ENCODE measurements at regions not wholly inside any gene's neighbourhood (a gene's known extent, or its start where the extent isn't known, plus 50 kb on each side); places are given as distances from the start of the nearest gene placed in this dataset.
"Not testable (repeated sequence)": the region's sequence is repeated elsewhere in the genome, so short reads cannot be mapped to it uniquely, and the experiment has no call there.

DNA sequence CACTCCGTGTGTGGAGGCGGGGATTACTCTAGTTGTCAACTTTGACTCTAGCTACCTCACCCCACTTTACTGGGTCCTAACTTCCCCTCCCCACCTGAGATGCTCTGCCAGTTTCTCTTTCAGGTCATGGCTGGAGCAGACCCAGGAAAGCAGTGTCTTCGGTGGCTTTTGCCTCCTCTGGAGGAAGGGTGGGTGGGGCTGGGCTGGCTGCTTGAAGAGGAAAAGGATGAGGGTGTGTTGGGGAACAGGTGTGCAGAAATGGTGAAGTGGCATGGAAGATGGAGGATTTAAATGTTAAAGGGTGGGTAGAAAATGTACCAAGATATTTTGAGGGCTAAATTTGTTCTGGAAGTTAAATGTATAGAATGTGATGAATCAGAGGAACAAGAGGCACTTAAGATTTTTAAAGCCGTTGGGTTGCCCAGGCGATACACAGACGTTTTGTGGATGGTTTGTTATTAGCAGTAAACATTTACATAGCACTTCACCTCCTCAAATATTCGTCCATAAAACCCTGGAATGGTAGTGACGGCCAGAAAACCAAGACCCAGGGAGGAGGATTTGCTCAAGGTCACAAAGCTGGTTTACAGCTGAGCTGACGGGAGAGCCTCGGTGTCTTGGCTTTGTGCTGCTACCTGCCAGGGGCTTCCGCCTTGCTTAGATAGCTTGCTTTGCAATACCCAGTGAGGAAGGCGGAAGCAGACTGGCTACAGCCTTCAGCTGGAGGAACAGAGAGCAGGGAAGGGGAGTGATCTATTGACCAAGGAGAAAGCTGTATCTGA lies 72.2 kb upstream of the PRMT8 start:
- DNase-seq (ENCODE audit: low read depth in 4 of 4, low spot score in 3 of 4), result no peak

DNA sequence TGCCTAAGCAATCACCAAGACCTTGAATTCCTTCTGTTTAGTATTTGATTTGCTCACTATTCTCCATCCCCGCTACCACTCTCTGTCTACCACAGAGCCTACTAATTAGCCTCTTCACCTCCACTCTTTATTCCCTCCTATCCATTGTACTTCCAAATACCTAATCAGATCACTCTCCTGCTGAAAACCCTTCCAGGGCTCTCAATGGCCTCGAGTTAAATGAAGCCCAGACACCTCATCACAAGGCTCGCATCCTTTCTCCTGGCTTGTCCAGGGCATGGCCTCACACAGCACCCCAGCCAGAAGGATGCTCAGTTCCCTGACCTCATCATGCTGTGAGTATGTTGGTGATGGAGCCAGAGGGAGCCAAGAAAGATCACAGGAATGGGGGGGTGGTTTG lies 71.4 kb upstream of the PRMT8 start:
- no peak for DNase-seq (ENCODE audit: low read depth in 4 of 4, low spot score in 3 of 4)

- DNase-seq (ENCODE audit: low read depth in 4 of 4, low spot score in 3 of 4), result no peak
These were observed 70.3 kb upstream of the PRMT8 start for GRCh38 chr12:3420693-3421092.

DNA sequence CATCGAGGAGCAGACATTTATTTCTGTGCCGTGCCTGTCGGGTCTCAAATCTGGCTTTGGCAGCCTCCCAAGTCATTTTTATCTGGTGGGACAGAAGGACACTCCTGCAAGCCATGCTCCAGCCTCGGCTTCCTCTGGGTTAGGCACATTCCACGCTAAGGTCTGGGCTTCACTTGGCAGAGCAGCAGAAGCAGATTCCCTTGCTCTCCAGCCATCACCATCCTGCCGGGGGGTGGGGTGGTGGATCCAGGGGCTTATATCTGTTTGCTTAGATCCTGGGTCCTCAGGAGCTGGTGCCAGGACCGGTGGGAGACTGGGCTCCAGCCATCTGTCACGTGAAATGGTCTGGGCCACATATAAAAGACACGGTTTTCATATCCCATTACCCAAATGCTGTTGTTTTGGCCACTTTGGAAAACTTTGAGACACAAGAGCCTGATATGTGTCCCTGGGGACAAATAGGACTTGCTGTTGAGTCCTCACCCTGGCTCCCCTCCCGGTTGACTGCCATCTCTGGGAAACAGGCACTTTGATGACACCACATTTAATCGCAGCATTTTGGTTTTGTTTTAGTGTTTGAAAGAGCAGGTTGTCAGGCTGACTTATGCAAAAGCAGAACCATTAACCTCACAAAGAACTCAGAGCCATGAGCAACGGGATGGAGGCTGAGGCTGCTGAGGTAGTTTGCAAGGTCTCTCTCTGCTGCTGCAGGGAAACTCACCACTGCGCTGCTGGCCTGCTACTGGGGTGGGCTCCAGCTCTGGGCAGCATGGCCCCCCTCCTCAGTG lies 69.6 kb upstream of the PRMT8 start:
- no peak for DNase-seq (ENCODE audit: low read depth in 4 of 4, low spot score in 3 of 4)

- DNase-seq (ENCODE audit: low read depth in 4 of 4, low spot score in 3 of 4), result not testable (repeated sequence)
These were observed 66.2 kb upstream of the PRMT8 start for GRCh38 chr12:3424796-3425195.

DNA sequence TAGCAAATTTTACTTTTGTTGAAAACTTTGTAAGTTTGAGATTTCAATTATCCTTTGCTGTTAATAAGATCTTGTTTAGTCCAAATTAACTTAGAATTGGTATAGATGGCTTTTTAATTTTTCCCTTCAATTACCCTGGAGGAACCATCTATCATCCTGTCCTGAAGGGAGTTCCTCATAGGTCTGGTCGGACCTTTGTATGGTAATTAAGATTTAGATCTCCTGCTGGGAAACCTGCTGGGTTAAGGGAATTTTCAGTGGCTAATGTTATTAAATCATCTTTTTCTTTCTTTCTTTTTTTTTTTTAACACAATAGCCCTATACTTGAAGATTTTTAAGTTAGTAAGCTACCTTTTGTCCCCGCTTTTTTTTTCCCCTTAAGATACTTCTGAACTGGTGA lies 63.0 kb upstream of the PRMT8 start:
- no peak for DNase-seq (ENCODE audit: low read depth in 4 of 4, low spot score in 3 of 4)

- no peak for DNase-seq (ENCODE audit: low read depth in 4 of 4, low spot score in 3 of 4)
These were observed 62.4 kb upstream of the PRMT8 start for GRCh38 chr12:3428631-3429030.

DNA sequence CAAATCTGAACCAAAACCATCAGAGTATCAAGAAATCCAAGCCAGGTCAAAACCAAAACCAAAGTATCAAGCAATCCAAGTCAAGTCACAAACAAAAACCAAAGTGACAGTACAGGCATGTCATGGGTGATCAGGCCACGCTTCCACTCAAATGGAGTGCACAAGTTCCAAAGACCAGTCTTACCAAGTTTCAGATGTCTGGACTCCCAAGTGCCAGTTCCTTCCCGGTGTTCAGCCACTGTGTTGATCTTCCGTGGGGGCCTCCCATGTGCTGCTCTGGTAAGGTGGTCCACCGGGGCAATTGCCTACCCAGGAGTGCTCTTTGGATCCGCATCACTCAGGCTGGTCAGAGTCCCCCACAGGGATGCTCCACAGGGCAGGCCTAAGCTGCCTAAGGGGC lies 61.5 kb upstream of the PRMT8 start:
- DNase-seq (ENCODE audit: low read depth in 4 of 4, low spot score in 3 of 4), result not testable (repeated sequence)

DNA sequence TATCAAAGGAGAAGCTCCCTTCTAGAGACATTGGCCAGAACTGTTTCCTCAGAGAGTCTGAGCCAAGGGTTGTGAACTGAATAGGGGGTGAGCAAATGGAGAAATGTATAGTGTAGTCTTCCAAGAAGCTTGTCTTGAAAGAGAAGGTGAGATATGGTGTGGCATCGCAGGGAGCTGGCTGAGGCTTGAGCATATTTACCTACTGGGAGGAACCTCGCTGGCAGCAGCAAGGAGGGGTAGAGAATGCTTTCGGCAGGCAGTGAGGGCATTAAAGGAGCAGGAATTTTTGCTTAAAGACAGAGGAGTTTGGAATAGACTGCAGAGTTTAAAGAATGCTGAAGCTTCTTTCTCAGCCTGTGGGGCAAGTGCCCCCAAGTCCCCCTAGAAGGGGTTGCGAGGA lies 59.3 kb upstream of the PRMT8 start:
- no peak for DNase-seq (ENCODE audit: low read depth in 4 of 4, low spot score in 3 of 4)

DNA sequence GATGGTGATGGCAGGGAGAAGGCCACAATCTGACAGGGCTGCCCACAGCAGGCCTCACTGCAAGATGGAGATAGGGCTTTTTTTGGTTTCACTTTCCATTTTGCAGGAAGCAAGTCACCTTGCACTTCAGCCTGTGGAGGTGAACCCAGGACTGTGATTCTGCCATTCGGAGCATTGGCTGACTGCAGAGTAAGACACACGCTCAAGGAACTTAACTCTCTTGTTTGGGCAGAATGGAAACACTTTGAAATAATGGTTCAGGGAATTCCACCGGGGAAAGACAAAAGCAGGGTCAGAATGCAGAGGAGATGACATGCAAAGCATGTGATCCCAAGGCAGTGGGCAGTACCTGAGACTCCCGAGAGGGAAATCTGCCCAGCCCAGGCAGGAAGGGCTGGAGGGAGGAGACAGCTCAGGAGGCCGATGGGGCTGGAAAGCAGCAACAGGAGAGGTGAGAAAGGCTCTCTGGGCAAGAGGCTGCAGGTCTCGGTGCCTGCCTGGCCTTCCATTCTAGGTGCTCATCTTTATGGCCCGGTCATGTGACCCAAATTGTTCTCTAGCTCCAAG lies 58.7 kb upstream of the PRMT8 start:
- DNase-seq (ENCODE audit: low read depth in 4 of 4, low spot score in 3 of 4), result no peak

DNA sequence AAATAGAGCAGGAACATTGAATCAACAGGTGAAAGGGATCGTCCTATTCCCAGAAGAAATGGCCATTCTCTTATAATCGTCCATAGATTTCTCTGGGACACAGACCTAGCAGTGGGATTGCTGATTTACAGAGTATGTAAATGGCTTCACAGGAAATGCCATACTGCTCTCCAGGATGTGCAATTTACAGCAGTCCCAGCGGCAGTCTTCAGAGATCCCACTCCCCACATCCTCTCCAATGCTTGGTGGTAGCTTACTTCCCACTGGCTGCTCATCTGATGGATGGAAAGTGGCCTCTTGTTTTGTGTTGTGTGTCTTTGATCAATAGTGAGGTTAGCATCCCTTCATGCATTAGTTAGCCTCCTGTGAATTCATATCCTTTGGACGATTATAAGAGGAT lies 58.1 kb upstream of the PRMT8 start:
- no peak for DNase-seq (ENCODE audit: low read depth in 4 of 4, low spot score in 3 of 4)

DNA sequence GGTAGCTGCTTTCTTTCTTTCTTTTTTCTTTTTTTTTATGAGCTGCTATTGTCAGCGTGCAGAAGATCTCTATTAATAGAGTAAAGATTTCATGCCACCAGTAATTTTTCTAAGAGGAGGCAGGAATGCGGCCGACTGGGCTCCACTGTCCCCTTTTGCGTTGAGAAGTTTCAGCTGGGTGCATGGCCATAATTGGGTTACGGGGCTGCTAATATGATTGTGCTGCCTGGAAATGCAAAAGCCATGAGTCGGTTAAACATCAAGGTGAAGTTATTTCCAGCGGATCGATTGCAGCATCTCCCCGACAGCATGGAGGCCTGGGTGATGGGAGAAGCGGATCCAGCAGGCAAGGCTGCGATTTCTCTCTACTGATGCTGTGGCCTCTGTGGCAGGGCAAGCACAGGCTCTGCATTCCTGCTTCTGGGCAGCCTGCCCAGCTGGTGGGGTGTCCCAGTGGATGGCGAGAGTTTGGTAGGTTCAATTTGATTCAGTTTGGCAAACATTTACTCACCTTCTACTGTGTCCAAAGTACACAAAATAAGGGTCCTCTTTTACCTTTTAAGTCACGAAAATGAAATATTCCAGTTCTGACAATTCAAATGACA lies 54.4 kb upstream of the PRMT8 start:
- no peak for DNase-seq (ENCODE audit: low read depth in 4 of 4, low spot score in 3 of 4)

DNA sequence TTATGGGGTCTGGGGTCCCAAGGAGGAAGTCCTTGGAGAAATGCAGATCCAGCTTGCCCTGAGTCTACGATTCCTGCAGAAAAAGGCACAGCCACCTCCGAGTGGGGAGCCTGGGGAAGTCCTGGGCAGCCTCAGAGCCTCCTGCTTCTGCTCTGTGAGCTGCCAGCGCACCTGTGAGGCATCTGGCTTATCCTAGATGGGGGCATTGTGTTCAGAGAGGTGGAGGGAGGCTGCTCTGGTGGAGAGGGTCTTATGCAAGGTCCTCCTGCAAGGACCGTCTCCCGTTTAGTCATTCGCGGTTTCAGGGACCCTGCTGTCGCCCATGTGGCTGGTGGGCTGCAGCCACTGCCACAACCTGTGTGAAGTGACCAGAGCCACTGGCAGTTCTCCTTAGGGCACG lies 53.0 kb upstream of the PRMT8 start:
- no peak for DNase-seq (ENCODE audit: low read depth in 4 of 4, low spot score in 3 of 4)

DNA sequence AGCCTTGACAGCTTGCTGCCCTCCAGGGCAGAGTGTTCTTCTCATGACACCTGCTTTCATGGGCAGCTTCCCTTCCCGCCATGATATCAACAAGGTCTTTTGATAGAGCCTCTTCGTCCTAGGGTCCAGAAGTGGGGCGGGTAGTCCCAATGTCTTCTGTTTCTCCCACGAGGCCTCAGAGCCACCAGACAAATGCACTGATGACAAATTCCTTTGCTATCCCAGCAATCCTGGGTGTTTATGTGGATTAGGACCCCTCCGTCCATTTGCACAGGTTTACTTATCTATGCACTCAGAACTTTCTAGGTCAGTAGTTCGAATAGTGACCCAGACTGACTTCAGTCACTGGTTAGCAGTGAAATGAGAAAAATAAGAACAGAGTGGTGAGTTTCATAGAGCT lies 52.6 kb upstream of the PRMT8 start:
- no peak for DNase-seq (ENCODE audit: low read depth in 4 of 4, low spot score in 3 of 4)
